H54 (cell line): ENCODE measurements at regions not wholly inside any gene's neighbourhood (a gene's known extent, or its start where the extent isn't known, plus 50 kb on each side); places are given as distances from the start of the nearest gene placed in this dataset.
A peak's percentile ranks its signal among the peaks of the same experiment; 100 is the strongest.

Experiments
- DNase-seq: peaks from one replicate; pipeline ENCODE4 v3.0.0; 2011; ENCODE audit warnings: low spot score, mixed read lengths; ENCODE audit not compliant: insufficient read length
- FAIRE-seq: peaks from 3 replicates; lab custom pipeline; 2011; peaks lifted over from hg19 to GRCh38; lab: Jason Lieb, UNC
- POLR2A ChIP-seq: IDR thresholded peaks from 2 replicates; pipeline ENCODE4 v1.6.1; 2011; ENCODE audit warnings: low read depth, mild to moderate bottlenecking, low read length

- no peak for DNase-seq
- peak; percentile 93 for FAIRE-seq
- TF ChIP-seq POLR2A: no peak
Measured at GRCh38 chr1:98278055-98278454, 357.2 kb upstream of the DPYD start.

- no peak for TF ChIP-seq POLR2A
- FAIRE-seq (peak; percentile 90), DNase-seq (no peak)
Measured at GRCh38 chr1:98277118-98277517, 356.3 kb upstream of the DPYD start.

- no peak for TF ChIP-seq POLR2A
Measured at GRCh38 chr1:98276514-98276913, 355.7 kb upstream of the DPYD start.

GRCh38 chr1:98268316-98268715, 347.5 kb upstream of the DPYD start:
- DNase-seq (no peak), FAIRE-seq (no peak)
- TF ChIP-seq POLR2A: no peak

More at GRCh38 chr1:98276514-98276913, 355.7 kb upstream of the DPYD start:
- DNase-seq (no peak), FAIRE-seq (no peak)

- FAIRE-seq: no peak
Measured at GRCh38 chr1:98267423-98267822, 346.6 kb upstream of the DPYD start.

GRCh38 chr1:98264727-98265126, 343.9 kb upstream of the DPYD start:
- no peak for TF ChIP-seq POLR2A
- DNase-seq (no peak), FAIRE-seq (no peak)

More at GRCh38 chr1:98267423-98267822, 346.6 kb upstream of the DPYD start:
- DNase-seq: no peak
- no peak for TF ChIP-seq POLR2A

- FAIRE-seq: no peak
- DNase-seq: no peak
- TF ChIP-seq POLR2A: no peak
Measured at GRCh38 chr1:98260839-98261238, 340.0 kb upstream of the DPYD start.

- TF ChIP-seq POLR2A: no peak
- DNase-seq (no peak), FAIRE-seq (no peak)
Measured at GRCh38 chr1:98260412-98260811, 339.6 kb upstream of the DPYD start.

- no peak for TF ChIP-seq POLR2A
- no peak for FAIRE-seq
- no peak for DNase-seq
Measured at GRCh38 chr1:98256700-98257099, 335.9 kb upstream of the DPYD start.

- FAIRE-seq: peak; percentile 11
- no peak for DNase-seq
Measured at GRCh38 chr1:98253145-98253544, 332.3 kb upstream of the DPYD start.

GRCh38 chr1:98251497-98251896, 330.7 kb upstream of the DPYD start:
- DNase-seq (no peak), FAIRE-seq (no peak)
- no peak for TF ChIP-seq POLR2A

More at GRCh38 chr1:98253145-98253544, 332.3 kb upstream of the DPYD start:
- TF ChIP-seq POLR2A: no peak

GRCh38 chr1:98232678-98233077, 311.8 kb upstream of the DPYD start:
- no peak for DNase-seq
- TF ChIP-seq POLR2A: no peak
- no peak for FAIRE-seq

GRCh38 chr1:98222706-98223105, 301.9 kb upstream of the DPYD start:
- no peak for TF ChIP-seq POLR2A
- DNase-seq (no peak), FAIRE-seq (peak; percentile 45)

- no peak for DNase-seq
- peak; percentile 11 for FAIRE-seq
- TF ChIP-seq POLR2A: no peak
Measured at GRCh38 chr1:98221923-98222322, 301.1 kb upstream of the DPYD start.

GRCh38 chr1:98217601-98218000, 296.8 kb upstream of the DPYD start:
- peak; percentile 53 for FAIRE-seq
- DNase-seq: no peak
- no peak for TF ChIP-seq POLR2A

- DNase-seq: no peak
- peak; percentile 33 for FAIRE-seq
- no peak for TF ChIP-seq POLR2A
Measured at GRCh38 chr1:98216304-98216703, 295.5 kb upstream of the DPYD start.
